ACHN (cell line): ENCODE measurements at regions not wholly inside any gene's neighbourhood (a gene's known extent, or its start where the extent isn't known, plus 50 kb on each side); places are given as distances from the start of the nearest gene placed in this dataset.
"Not testable (repeated sequence)": the region's sequence is repeated elsewhere in the genome, so short reads cannot be mapped to it uniquely, and the experiment has no call there.

Experiments
- DNase-seq: peaks from one replicate; pipeline ENCODE4 v3.0.0-alpha.2; 2015
- in situ Hi-C: cut with HindIII; loops from 2 replicates; pipeline ENCODE4 v1.10.0; 2017; ENCODE audit warnings: low sequenced_read_pairs, low pct_ligation_motif_present, low pct_unique_long_range_greater_than_20kb

DNA sequence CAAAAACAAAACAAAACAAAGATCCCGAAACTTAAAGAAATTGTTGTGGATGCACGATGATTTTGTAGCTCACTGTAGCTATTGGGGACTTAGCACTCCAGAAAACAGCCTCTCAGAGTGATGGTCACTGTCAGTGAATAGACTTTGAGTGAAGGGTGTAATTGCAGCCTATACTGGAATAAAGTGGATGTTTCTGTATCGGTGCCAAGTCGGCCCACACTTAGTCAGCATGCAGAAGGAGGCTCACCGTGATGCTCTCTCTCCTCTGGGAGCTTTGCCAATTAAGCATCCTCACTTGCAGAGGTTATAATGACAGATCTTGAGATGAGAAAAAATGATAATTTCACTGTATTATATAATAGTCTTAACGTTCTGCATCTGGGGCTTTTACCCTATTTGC, 67.5 kb upstream of the SEC22B start:
- in situ Hi-C loops, DNase-seq: not testable (repeated sequence)

DNA sequence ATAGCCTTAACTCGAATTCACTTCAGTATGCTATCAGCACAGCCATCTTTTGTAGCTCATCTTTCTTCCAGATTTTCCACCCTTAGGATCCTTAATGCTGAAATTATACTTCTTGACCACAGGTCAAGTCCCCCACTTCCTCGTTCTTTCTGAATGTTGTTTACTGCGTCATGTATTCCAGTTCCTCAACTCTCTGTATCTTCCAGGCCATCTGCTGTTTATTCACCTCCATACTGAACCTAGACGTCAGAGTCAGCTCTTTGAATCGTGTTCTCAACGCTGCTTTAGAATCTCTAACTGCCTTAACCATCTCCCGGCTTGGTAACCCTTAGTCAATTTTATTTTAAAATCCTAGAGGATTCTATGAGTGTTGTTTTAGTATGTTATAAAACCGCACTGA, 66.3 kb upstream of the SEC22B start:
- DNase-seq, in situ Hi-C loops: not testable (repeated sequence)

DNA sequence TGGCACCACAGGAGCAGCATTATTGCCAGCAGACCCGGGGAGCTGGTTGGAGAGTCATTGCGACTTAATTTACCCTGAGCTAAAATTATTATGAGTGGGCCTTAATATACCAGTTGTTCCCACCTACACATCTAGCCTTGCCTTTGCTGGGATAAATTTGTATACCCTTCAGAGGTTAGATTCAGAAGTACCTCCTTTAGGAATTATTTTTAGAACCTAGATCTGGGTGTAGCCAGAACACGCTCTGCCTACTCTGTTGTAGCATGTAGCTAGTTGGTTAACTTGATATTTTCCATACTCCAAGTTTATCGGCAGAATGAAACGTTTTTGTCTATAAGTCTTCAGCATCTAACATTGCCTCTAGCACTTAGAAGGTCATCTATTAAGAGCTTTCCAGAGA, 65.5 kb upstream of the SEC22B start:
- in situ Hi-C loops, DNase-seq: not testable (repeated sequence)

DNA sequence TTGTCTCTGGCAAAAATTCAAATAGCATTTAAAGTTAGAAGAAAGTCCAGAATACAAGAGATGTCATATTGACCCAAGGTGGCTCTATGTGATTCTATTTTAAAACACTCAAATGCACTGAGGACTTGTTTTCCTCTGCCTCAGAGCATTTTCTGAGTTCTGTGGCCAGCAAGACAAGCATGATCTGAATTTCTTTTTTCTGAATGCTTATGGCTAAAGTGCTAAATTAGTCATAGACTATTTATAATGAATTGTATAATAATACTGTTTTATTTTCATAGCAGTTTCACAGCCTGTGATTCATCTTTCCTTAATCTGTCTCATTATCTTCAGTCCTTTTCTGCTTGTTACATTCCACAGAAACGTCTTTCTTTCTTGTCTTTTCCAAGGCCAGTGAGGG, 63.9 kb upstream of the SEC22B start:
- DNase-seq, in situ Hi-C loops: not testable (repeated sequence)

DNA sequence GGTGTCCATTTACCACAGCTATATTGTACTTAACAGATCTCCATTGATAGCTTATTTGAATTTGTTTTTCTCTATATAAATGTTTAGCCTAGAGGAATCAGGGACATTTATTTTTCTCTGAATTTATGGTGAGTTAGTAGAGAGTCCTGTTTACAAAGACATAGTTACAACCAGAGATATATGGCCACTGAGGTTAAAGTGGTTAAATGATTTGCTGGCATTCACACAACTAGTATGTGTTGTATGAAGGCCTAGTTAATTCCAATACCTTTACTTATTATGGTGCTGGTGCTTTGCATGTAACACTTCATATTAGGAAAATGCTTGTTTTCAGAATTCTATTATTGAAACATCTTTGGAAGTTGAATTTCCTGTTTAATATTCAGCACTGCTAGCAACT, 63.0 kb upstream of the SEC22B start:
- in situ Hi-C loops: not testable (repeated sequence)

DNA sequence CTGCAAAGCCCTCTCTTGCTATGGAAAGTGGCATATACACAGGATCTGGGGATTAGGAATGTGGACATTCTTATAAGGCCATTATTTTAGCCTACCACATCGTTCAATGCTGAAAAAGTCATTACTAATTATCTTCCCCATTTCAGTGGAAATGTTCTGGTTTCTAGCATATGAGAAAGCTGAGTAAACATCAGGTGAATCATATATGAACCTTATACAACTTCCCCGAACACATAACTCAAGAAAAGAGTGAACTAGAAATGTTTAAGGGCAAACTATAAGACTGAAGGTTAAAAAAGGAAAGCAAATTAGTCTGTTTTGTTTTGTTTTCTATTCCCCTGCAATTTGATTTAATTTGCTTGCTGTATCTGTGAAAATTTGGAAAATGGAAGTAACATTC, 62.5 kb upstream of the SEC22B start:
- DNase-seq, in situ Hi-C loops: not testable (repeated sequence)

More for the DNA sequence above, 63.0 kb upstream of the SEC22B start:
- DNase-seq: not testable (repeated sequence)

DNA sequence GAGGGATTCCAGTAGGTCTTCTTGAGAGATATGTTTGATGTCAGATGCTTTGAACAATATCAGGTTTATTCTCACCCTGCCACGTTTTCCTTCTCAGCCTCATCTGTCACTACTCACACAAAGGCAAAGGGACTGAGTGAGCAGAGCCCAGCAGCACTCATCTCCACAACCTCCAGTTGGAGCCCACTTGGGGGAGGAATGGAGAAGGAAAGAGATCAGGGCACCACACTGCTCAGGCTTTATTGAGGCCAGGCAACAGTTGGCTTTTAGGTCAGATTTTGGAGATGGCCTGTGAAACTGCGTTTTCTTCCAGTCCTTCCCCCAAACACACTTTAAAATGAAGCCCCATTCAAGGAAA, 57.3 kb upstream of the SEC22B start:
- in situ Hi-C loops, DNase-seq: not testable (repeated sequence)

DNA sequence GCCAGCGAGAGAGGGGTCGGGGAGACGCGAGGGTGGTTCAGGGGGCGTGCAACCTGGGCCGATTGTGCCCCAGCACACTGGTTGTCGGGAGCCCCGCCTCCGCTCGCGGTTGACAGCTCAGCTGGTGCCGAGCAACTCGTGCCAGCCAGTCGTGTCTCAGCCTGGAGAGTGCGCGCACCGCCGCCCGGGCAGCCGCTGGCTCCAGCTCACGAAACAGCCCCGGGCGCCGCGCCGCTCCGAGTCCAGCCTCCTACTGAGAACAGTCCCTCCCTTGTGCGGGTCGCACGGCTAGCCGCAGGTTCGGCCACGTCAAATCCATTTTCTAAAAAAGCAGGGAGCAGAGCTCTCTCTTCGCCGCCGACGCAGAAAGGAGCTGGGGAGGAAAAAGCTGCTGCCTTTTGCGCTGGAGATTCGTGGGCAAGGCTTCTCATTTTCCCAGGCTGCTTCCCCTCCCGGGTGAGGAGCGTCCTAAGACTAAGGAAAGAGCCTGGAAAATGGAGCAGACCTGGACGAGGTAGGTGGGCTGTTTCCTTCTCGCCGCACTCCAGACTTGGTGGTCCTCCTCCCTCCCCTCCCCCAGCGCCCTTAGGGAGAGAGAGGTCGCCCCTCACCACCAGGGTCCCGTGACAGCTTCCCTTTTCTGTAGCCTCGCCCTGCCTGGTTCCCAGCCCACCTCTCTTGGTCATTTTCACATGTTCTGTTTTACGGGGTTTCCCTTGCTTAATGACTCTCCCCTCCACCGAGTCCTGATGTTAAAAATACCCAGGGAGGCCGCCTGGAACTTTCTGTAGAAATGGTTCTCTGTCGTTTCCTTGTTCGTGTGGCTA, 56.7 kb upstream of the SEC22B start:
- DNase-seq, in situ Hi-C loops: not testable (repeated sequence)

DNA sequence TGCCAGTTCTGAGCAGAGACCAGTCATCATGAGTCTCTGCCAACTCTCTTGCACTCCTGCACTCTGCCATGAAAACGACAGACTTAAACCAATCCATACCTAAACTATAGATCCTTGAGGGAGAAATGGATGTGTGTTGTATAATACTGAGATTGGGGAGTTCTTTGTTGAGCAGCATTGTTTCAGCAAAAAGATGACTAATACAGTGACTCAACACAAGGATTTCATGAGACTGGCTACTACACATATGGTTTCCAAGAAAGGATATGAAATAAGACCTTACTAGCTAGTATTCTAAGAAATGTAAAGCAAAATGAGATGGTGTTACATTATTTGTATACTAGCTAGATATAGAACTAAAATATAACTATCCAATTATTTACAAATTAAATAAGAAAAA, 53.5 kb upstream of the SEC22B start:
- DNase-seq, in situ Hi-C loops: not testable (repeated sequence)
